ENCODE measurements at regions not wholly inside any gene's neighbourhood (a gene's known extent, or its start where the extent isn't known, plus 50 kb on each side); places are given as distances from the start of the nearest gene placed in this dataset.

DNA sequence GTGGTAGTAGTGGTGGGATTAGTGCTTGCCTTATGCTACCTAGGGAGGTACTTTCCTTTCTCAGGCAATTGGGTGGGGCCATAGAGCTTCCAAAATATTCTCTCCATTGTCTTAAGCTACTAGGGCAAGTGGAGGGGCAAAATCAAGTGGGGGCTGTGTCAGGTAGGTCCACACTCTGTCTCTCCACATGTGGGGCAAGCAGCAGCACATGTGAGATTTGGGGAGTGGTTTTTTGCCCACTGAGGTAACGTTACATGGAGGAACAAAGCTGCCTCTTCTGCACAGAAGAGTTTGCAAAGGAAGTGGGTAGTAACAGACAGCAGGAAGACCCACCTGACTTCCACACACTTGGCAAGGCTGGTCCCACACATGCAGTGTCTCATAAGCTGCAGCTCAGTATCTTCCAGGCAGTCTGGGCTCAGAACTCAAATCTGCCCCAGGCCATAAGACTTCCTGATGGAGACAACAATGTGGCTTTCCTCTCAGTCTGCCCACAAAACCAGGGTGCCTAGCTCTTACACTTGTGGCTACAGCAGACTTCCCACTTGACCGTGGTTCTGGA lies 1581.5 kb upstream of the PCDH20 start:
- no peak for DNase-seq

DNA sequence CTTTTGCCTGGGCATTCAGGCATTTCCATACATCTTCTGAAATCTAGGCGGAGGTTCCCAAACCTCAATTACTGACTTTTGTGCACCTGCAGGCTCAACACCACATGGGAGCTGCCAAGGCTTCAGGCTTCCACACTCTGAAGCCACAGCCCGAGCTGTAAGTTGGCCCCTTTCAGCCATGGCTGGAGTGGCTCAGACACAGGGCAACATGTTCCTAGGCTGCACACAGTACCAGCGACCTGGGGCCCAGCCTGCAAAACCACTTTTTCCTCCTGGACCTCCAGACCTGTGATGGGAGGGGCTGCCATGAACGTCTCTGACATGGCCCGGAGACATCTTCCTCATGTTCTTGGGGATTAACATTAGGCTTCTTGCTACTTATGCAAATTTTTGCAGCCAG lies 1558.2 kb upstream of the PCDH20 start:
- DNase-seq: no peak

DNA sequence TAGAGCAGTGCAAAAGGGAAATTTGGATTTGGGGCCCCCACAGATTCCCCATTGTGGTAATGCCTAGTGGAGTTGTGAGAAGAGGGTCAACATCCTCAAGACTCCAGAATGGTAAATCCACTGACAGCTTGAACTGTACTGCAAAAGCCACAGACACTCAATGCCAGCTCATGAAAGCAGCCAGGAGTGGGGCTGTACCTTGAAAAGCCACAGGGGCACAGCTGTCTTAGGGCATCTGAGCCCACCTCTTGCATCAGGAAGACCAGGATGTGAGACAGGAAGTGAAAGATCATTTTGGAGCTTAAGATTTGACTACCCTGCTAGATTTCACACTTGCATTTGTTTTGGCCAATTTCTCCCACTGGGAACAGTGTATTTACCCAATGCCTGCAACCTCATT lies 1548.9 kb upstream of the PCDH20 start:
- no peak for DNase-seq

DNA sequence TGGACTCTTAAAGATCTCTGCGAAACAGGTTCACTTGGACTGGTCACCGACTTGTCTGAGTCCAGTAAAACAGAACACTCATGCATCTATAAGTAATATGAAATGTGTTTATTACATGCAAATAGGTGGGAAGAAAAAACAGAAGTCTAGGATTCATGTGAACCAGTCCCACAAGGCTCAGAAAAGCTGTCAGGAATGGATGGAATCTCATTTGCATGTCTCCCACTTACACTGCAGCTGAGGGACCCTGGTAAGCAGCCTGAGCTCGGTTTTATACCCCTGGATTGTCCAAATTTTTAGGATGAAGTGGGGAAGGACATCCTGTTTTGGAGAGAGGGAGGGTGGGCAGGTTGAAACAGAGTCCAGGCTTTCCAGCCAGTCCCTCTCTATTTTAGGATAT lies 1545.1 kb upstream of the PCDH20 start:
- no peak for DNase-seq

DNA sequence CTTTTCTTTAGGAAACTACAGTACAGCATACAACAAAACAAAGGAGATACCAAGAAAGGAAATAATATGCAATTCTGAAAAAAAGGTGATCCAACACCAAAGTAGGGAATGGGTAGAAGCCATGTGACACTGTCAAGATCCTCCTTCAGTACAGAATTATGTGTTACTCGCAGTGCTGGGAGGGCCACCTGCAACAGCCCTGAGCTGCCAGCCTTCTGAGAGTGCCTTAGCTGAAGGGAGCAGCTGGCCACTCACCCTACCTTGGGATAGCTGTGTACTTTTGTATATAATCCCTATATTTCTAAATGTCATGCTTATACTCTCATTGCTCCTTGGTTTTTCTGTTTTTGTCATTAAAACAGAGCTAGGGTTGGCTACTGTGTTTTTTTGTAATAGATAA lies 1518.2 kb upstream of the PCDH20 start:
- DNase-seq: no peak

DNA sequence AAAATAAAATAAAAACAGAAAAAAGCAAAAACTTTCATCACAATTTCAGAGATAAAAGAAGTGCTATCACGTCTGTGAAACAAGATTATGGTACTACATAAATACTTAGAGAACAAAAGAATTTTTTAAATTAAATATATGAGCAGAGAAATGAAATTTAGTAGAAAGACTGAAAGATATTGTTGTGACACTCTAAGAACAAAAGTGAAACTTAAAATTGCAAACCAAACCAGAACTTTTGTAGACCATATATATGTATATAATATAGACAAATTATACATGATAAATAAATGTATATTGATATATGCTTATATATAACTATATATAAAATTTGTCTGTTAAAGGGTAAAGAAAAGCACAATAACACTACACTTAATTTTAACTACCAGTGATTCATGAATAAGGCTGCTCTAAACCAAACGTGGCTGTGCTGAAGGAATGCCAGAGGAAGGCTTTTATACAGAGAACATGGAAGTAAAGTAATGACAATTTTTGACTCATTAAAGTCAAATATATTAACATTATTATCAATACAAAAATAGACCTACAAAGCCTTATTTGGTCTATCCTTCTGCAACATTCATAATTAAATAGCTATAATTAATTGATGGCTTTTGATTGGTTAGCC lies 1516.7 kb upstream of the PCDH20 start:
- DNase-seq: no peak

DNA sequence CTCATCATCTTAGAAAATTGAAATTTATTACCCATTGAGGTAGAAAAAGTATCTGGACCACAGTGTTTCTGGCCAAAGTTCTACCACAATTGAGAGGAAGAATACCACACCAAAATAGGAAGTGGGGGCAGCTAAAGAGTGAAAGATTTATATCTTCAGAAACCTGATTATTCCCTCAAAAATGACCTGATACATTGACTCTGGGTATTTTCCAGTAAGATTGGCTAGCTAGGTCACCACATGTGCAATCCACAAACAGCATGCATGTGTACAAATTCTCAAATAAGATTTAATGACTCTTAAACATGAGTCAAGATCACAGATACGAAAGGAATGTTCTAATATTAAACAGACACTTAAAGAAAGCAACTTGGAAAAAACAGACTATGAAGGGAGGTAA lies 1516.2 kb upstream of the PCDH20 start:
- DNase-seq: no peak

DNA sequence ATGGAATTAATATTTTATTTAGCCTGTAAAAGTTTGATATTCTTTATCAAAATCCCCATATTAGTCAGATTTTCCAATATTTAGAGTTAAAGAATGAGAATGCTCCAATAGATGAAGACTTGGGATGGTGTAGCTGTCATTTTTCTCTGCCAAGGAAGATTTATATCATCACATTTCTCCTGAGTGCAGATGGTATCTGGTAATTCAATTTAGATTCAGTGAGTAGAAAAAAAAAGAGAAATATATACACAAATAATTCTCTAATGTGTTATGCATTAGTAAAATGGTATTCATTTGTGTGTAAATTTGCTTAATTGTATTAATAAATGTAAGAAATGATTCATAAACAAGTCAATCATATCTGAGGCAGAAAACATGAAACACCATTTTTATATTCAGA lies 1508.7 kb upstream of the PCDH20 start:
- DNase-seq: no peak

DNA sequence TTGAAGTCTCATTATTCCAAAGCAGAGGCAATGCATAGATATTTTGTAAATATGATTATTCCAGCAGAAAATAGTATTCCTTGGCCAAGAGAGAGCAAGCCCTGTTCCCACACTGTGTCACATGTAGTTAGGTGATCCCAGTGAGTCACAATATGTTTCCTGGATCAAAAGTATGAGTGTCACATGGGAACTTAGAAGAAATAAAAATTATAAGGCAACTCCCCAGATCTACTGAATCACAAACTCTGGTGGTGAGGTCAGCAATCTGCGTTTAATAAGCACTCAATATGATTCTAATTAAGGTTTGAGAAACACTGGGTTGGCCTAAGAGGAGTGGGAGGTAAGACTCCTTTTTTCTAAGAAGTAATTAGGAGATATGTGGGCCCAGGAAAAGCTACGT lies 1504.5 kb upstream of the PCDH20 start:
- no peak for DNase-seq

DNA sequence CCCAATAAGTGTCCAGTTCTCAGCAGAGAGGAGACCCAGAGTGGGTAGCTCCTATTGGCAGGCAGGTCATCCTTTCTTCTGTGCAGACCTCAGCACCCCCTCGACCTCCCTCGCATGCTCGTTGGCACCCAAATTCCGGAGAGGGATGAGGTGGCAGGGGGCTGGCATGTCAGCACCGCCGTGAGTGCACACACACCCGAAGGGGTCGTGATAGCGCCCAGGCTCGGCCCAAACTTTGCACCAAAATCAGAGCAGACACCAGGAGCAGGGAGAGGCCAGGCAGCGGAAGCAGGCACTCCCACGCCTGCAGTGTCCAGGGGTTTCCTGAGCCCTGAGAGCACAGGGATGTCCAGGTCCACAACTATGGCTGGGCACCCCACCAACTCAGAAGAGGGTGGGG lies 1503.8 kb upstream of the PCDH20 start:
- no peak for DNase-seq

DNA sequence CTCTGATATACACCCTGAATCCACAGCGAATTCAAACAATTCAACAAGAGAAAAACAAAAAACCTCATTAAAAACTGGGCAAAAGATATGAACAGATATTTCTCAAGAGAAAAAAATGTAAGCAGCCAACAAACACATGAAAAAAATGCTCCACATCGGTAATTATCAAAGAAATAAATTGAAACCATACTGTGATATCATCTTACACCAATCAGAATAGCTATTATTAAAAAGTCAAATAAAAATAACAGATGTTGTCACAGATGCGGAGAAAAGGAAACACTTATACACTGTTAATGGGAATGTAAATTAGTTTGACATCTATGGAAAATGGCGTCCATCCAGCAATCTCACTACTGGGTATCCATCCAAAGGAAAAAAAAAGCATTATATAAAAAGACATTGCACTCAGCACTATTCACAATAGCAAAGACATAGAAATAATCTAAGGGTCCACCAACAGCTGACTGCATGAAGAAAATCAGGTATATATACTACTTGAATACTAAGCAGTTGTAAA lies 1495.0 kb upstream of the PCDH20 start:
- no peak for DNase-seq

DNA sequence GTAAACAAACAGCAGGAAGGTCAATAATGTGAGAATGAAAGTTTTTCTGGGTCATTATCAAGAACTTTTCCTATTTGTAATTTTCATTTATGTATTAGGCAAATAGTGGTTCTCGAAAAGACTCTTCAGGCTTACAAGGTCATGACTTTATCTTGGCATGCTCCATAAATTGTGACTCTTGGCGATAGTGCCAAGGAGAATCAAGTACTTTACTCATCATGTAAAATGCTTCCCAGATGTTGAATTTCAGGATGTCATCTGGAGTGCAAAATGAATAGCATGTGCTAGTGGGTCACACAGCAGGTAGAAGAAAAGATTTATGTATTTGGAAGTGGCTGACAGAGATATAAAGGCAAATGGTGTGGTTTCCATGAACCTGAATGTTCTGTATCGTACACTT lies 1492.7 kb upstream of the PCDH20 start:
- no peak for DNase-seq

DNA sequence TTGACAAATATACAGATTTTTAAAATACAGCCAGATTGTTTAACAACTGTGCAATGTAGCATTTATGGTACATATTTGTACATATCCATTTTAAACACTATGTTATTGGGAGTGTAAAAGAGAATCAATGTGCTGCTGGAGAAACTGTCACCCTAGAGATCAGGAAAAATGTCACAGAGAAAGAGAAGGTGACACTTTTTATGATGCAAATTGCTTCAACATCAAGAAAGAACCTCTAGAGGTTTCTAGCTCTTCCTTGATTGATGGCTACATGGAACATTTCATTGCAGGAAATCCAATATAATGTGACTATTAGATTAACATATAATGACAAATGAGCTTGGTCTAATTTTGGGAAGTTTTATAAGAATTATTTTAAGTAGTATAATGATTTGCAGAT lies 1491.2 kb upstream of the PCDH20 start:
- no peak for DNase-seq

DNA sequence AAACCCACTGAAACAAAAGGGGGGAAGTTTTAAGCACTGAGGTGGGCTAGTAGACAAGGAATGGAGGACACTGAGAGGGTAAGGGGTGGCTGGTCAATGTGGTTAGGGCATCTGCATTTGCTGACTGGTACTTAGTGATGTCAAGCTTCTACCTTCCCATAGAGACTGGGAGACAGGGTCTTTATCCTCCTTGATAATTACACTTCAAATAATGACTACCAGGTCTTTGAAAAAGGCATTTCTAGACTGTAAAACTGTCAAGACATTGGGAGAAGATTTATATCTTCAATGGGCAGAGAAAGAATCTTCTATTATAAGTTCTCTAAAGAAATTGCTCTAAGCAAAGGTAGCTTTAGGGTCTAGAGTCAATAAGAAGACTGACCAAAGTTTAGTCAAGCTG lies 1490.8 kb upstream of the PCDH20 start:
- no peak for DNase-seq

DNA sequence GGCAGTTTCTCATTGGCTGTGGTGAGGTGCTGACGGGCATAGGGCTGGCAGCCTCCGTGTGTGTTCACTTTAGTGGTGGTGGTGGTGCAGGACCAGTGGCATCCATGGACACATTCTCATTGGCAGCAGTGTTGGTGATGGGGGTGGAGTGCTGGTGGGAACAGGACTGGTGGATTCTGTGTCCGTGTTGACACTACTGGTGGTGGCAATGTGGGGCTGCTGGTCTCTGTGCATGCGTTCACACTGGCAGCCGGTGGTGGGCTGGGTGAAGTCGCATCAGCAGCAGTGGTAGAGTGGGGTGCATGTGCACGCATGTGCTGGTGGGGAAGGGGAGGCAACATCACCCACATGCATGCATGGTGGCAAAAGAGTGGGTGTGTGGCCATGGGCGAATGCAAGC lies 1471.4 kb upstream of the PCDH20 start:
- DNase-seq: no peak

DNA sequence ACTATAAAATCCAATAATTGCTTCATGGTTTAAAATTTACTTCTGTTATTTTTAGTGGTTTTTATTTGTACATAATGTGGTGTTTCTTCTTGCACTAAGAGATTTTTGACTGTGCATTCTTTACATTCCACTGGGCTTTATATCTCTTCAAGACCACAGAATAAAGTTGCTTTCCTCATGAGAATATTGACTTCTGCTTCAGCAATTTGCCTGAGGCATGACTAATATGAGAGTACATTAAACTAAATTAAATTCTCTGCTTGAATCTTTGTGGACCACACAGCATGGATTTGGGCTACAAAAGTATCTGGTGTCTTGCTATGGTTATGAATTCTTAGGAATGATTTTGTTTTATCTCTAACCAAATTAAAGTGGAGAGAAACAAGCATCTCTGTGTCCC lies 1463.4 kb upstream of the PCDH20 start:
- no peak for DNase-seq

DNA sequence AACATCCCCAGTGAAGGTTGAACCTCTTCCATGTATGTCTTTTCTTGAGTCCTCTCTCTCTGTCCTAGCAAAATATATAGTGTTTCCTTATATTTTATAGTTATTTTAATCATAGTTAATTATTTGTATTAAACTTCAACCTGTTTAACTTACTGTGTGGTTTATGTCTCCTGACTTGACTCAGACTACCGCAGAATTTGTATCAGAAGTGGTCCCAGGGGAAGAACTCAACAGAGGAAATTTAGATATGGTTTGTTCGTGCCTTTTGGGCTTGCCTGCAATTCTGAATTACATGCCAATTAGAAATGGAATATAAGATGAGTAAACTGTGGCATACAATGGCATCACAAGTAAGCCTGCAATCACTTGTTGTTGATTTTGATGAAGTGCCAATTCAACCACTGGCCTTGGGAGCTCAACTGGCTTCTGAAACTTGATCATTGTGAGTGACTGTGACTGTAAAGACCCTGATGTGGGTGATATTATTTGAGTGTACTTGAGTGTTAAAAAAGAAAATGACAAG lies 1459.5 kb upstream of the PCDH20 start:
- DNase-seq: no peak

DNA sequence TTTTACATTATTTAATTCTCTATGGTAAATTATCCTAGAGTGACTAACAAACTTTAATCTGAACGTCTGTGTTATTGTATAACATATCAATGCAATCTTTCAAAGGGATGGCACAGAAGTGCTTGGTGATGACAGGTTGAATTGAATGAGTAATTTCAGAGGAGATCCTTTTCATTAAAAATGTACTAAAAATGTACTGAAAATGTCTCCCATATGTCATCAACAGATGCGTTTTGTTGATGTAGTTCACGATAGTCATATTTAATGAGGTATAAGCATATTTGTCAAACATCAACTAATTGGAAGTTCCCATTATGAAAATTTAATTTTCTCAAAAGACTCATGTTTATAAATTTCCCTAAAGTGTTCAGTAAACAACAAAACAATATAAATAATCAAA lies 1434.7 kb upstream of the PCDH20 start:
- DNase-seq: no peak

DNA sequence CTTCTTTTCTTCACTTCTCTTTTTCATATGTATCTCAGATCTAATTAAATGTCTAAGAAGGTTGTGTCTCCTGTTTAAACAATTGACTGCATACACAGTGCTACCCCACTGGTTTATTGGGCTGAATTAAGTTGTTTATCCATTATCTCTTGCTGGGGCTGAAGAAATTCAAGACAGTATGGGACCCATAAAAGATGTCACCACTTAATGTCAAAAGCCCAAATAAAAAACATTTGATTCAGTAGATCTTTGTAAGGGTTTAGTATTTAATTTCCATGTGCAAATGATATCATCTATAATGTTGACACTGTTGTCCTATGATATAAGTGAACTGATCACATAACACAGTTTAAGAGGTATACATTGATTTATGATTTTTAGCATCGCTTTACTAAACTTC lies 1431.9 kb upstream of the PCDH20 start:
- no peak for DNase-seq

DNA sequence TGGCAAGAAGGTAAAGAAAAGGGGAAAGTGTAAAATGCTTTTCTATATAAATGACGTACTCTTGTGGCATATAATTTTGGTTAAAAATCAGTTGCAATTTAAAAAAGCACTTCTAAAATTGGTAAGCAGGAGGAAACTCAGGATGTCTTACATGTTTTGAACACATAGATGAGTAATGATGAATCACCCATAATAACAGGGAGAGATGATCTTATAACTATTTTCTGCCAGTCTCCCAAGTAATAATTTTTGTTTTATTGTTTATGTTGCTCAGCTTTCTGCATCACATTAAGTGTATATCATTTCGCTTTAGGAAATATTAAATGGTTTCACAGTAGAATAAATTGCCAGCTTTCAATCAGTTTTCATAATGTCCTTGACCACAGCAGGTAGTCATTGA lies 1430.7 kb upstream of the PCDH20 start:
- DNase-seq: no peak

DNA sequence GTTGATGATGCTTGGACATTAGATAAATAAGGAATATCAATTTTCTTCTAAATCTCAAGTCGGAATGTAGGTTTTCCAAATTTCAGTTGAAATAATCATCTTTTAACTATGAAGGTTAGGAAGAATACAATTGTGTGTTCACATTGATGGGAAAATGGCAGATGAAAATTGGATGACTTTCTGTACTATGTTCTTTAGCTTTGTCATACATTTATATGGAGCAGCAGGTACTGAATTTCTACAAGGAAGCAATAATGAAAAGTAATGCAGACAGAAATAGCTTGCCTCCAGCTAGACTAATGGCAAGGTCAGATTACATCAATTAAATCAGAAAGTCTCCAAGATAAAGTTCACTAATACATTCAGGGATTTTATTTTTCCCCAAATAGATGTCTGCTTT lies 1423.7 kb upstream of the PCDH20 start:
- no peak for DNase-seq

DNA sequence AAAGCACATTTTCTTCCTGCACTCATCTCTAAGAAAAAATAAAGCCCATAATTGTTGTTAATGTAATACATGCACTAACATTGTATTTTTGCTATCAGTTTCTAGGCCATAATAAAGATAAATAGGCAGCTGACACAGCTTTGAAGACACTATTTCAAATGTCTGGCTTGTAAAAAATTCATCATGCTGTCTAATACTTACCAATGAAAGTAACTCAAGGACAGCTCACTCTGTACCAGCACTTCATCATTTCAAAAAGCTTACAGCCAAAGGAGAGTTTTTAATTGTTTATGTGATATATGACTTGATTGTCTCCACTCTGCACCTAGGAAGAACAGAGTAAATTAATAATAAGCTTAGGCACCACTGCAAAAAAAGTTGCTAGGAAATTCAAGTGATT lies 1423.3 kb upstream of the PCDH20 start:
- DNase-seq: no peak

DNA sequence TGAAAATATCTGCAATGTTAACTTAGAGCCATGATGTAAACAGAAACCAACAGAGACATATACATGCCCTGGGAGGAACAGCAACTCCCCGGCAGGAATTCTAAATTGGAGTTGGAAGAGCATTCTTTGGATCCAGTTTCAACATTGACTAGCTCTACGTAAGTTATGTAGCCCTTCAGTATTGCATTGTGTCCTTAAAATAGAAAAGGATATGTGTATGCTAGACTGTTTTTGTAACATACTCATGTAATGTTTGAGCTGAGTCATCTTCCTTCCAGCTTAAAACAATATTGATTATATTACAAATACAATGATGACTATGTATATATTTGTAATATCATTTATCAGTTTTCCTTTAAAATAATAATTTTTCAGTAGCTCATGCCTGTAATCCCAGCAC lies 1422.2 kb upstream of the PCDH20 start:
- no peak for DNase-seq

DNA sequence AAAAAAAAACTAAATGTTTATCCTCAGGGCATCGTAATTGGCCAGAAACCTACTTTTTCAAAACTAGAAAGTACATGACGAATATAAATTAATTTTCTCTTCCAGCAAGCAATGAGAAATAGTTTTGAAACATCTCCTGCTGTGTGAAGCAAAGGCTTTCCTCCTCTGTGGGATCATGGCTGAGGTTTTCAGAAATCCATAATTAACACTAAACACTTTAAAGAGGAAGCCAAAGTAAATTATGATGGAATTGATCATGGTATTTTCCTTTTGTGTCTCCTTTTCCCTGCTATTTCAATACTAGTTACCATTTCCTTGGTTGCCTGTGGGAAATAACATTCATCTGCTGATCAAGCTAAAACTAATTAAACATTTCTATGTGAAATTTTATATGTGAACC lies 1413.8 kb upstream of the PCDH20 start:
- DNase-seq: no peak

DNA sequence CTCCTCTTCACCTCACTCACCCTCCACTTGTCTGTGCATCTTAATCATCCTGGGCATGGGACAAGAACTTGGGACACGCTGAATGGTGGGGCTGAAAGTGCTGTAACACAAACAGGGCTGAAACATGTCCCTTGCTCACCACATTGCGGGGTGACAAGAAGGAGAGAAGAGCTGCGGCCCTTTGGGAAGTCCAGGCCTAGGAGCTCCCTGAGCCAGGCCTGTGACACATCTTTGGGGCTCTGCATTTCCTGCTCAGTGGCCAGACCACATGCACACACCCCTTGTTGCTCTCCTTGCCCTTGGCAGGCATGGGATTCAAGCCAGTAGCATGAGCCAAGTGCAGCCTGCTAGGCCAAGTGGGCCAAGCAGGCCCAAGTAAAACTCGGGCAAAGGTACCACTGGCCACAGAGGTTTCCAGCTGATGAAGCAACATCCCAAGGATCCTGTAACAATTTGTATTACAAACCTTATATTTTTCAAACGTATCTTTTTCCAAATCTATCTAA lies 1384.3 kb upstream of the PCDH20 start:
- no peak for DNase-seq

Data from stimulated activated CD4-positive, alpha-beta T cell treated with anti-CD3 and anti-CD28 coated beads, Interleukin-15, amount 100 ng/mL, for 24 hours (primary cell).